SK-N-DZ (cell line): ENCODE measurements at regions not wholly inside any gene's neighbourhood (a gene's known extent, or its start where the extent isn't known, plus 50 kb on each side); places are given as distances from the start of the nearest gene placed in this dataset.

ENCODE experiments used
- DNase-seq: peaks from one replicate; pipeline ENCODE4 v3.0.0-alpha.2; 2015; ENCODE audit warnings: low spot score

DNA sequence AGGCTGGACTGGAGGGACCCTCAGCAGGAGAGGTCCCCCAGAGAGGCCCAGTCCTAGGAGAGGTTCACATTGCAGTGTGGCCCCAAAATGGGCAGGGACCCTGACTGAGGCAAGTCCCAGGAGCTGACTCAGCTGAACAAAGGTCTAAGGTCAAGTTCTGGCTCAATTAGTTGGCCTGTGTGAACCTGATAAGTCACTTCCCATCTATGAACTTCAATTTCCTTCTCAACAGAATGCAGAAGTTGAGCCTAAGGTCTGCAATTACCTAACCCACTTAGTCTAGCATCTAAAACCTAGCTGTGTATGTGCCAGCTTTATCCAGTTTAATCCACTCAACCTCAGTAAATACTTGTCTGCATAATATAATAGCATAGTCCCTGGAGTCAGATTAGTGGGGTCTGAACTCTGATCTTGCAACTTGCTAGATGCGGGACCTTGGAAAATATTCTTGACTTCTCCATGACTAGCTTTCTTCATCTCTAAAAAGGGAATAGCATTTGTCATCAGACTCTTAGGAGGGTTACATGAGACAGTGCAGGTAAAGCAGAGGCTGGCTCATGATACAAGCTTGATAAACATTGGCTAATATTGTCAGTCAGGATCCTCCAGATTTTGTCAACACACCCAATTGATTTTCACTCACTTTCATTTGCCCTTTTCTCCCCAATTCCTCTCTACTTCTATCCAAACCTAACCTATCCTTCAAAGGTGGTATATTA is 465.5 kb downstream of the INSC start:
- DNase-seq, result no peak

DNA sequence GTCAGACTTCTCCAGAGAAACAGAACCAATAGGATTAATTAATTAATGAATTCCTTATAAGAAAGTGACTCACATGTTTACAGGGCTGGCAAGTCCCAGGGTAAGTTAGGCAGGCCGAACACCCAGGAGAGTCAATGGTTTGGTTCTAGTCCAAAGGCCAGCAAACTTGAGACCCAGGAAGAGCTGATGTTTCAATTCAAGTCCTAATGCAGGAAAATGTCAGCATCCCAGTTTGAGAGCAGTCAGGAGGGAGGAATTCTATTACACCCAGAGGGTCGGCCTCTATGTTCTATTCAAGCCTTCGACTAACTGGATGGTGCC is 466.0 kb downstream of the INSC start:
- DNase-seq, result no peak

DNA sequence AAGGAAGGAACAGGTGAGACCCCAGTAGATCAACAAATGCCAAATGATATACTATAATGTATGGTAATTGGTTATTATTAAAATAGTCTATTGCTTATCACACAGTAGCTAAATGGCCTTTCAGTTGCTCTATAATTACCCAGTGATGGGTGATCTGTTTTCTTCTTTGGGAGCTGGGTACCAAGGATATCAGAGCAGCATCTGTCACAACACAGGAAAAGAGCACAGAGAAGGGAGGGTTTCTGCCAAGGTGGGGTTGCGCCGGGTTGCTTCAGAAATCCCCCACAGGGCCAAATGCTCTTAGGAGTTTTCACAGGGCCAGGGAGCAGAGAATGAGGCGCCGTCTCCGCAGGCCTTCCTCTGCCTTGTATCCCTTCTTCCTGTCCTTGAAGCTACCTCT is 469.4 kb downstream of the INSC start:
- no peak for DNase-seq

DNA sequence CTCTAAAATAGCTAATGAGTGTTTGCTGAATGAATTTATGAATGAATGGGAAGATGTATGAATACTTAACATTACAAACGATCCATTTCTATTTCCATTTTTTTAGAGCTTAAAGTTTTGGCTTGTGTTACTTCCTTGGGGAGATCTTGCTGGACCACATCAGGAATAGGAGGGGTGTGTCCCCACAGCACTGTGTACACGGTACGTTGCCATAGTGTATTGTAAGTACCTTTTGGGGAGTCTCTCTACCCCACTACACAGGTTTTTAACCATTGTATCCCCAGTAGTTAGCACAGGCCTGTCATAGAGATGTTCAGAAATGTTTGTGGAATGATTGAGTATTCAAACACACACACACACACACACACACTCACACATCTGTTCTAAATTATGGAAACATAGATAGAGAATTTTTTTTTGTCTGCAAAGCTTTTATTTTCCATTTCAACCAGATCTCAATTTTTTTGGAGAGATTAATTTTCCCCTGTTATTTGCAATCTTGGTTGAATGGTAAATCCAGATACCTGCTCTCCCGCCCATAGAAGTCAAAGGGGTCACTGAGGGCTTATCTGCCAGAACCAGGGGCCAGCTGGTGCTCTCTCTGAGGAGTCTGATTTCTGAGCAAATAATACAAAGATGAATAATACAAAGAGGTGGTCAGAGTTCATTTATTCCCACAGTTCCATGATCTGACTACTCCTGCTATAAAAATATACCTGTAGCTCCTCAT is 471.0 kb downstream of the INSC start:
- DNase-seq, result no peak

DNA sequence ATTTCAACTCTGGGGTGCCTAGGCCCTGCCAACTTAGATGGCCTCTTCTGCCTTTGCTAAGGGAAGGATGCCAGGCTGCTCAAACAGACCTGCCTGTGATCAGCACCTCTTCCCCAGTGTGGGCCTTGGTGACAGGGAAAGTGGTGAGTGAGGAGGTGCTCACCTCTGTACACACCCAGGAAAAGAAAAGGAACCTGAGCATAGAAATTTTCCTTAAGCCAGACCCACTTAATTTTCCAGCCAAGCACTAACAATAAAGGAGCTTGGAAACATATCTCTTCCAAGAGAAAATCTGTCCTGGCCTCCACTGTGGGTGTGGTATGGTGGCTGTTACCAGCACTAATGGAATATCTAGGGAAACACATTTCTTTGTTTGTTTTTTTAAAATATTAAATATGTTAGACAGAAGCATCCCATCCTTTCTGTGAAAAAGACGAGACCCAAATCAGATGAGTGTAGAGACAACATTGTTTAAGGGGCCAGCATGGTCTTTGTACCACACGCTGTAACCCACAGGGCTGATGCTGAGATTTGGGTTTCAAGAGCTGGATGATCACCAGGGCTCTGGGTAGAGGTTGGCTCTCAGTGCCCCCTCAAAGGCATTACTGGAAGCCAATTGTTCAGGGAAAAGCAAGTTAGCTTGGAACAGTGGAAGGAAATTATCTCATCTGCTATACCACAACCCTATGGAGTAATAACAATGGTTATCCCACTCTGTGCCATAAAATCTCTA is 472.2 kb downstream of the INSC start:
- no peak for DNase-seq

DNA sequence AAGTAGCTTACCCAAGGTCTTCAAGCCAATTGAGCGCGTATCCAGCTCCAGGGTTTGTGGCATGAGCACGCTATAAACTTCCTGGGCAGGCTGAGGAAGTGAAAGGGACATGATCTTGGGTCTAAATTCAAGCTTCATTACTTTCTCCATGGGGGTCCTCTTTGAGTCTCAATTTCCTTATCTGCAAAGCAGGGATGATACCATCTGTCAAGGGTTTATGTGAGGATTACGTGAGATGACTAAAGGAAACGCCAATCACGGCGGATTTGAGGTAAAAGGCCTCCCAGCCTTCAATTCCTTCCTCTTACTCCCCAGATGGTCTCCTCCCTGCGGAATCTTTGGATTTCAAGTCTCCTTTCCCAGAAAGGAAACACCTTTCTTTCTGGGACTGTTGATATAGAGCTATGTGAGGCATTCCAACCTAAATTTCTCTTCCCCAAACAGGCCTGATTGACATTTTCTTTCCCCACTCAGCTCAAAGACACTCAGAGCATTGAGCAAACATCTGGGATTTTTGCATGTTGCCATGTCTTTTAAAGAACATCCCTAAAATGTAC is 474.4 kb downstream of the INSC start:
- DNase-seq, result no peak

DNA sequence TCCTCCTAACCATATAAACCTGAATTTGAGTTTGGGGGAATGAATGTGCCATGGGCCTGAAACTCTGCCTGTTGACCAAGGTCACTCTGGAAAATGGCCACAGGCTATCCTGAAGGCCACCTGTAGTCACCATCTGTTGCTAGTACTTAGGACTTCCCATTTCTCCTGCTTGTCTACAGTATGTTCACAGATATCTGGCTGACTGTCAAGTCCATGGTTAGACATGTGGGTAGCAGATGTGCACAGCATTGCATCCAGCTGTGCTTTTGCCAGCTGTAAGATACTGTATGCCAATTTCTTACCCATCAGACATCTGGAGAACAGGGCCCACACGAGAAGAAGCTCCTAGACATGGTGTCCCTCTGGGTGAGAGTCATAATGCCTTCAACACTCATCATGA is 475.4 kb downstream of the INSC start:
- DNase-seq, result no peak

DNA sequence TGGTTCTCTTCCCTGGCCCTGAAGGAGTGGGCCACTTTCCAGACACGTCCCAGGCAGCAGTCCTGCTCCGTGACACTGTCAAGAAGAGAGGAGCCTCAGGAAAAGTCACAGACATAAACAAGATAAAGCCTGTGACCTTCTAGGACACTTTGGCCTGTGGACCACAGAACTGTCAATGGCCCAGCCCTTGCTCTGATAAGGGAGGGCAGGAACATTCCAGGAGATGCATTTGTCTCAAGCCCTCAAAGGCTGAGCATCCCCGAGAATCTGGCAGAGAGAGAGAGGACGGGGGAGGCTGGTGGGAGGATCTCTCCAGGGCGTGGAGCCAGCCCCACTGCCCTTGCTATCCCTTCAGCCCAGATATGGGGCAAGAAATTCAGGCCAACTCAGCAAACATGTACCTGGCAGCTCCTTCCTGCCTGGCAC is 476.4 kb downstream of the INSC start:
- no peak for DNase-seq

DNA sequence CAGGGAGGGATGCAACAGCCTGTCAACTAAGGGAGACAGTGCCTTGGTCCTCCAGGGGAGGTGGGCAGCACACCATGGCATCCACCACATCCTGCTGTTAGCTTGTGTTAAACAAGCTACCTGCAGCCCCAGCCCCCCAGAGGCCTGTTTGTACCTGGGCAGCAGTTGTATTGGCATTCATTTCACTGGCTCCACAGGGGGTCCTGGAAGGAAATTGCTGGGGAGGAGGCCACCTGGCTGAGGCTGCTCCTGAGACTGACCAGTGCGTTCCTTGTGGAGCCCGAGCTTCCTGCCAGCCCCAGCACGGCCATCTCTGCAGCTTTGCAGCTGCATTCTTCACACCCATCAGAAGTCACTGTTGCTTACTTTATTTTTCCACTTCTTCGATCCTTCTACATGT is 479.9 kb downstream of the INSC start:
- DNase-seq, result no peak

DNA sequence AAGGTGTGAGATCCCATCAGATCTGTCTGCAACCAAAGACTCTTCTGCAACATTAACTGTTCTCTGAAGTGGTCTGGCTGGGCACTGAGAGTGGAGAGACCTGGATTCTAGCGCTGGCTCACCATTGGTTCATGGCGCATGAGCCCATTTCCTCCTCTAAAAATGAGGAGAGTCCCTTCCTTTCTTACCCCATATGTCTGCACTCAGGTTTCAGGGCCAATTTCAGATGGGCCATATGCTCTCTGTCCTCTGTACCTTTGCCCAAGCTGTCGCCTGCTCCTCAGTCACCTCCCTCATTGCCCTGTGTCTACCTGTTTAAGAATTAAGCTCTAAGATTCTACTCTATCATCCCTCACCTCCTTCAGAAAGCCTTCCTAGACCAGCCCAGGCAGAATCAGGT is 484.7 kb downstream of the INSC start:
- no peak for DNase-seq

DNA sequence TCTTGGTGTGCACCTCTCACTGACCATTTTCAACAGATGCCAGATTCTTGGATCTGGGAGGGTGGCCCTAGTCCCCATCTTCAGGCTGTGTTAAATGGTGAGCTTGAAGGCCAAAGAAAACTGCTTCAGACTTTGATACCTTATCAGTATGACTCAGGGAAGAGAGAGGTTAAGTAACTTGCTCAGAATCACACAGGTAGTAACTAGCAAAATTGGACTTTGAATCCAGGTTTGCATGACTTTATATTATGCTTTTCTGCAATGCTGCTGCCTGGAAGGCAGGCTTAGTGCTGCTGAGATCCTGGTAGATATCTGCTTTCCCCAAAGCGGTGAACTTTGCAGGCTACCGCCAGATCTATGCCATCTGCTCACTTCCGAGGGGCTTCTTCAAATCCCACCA is 487.3 kb downstream of the INSC start:
- no peak for DNase-seq

DNA sequence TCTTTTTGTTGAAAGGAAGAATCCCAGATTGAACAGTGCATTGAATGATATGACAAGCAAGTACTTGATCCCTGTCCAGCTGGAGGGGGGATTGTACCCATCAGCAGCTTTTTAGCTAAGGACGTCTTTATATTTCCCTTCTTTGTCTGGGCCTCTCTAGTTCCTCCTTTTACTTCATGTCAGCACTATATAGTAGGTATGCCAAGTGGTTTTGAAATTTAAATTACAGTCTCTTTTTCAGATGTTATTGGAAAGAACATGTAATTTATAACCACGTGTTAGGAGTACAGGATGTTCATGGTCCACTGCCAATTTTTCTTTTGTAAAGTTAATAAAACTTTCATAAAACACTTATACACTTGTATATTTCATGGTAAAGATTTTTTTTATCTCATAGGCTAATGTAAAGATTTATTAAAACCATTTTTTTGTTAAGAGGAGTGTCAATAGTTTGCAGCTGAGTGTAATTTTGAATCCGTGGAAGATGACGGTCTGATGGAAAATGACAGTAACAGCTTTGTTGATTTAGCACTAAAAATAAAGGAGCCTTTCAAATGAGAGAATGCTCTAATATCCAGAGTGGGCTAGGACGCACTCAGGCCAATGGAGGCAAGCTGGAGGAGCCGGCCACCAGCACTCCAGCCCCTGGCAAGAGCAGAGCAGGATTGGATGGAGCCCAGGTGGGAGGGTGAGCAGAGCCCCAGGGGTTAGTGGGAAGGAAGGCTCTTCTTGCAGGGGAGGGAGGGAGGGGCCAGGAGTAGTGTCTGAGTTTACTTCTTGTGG is 488.3 kb downstream of the INSC start:
- DNase-seq, result no peak

DNA sequence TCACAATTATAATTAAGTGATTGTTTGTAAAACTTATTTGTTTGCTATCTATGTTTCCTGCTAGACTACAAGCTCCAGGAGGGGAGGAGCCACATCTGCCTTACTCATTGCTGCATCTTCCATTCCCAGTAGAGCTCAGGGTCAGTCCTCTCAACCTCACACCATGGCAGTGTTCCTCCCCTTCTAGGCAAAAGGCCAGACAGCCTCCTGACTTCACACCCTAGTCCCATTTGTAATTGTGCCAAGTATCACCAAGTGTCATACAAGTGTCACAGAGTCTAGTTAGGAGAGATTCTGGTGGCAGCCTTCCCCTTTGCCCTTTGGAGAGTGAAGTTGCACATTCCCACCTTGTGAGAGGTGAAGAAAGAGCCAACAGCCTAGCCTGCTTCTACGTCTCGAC is 490.4 kb downstream of the INSC start:
- no peak for DNase-seq

DNA sequence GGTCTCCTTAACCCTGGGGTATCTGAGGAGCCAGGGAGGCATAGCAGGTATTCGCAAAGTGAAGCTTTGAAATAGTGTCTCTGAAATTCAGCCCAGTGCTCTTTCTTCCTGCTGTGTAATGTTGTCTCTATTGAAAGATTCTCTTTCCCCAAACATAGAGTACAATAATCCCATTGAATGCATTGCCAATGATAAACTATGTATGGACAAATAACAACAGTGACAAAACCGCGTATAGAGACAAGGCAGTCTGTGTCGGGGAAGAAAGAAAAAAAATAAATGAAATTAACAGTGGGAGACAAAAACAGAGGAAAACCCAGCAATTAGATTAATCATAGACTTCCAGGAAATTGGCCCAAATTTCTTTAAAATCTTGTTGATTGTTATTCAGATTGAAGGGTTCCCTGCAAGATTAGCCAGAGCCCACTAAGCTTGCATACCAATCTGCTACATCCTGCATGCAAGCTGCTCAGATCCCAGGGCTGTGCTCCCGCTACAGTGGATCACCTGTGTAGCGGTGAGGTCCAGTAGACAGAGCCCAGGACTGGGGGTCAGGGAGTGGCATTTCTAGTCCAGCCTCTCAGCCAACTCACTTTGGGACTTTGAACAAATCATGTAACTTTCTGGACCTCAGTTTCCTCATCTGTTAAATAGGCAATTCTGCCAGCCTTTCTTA is 492.8 kb downstream of the INSC start:
- DNase-seq, result no peak

DNA sequence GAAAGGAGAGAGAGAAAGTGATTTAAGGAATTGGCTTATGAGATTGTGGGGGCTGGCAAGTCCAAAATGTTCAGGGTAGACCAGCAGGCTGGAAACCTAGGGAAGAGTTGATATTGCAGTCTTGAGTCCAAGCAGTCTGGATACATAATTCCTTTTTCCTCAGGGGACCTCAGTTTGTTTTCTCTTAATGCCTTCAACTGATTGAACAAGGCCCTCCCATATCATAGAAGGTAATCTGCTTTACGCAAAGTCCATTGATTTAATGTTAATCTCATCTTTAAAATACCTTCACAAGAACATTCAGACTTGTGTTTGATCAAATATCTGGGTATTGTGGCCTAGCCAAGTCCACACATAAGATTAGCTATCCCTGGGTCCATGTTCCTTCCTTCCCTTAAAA is 494.7 kb downstream of the INSC start:
- DNase-seq, result no peak

DNA sequence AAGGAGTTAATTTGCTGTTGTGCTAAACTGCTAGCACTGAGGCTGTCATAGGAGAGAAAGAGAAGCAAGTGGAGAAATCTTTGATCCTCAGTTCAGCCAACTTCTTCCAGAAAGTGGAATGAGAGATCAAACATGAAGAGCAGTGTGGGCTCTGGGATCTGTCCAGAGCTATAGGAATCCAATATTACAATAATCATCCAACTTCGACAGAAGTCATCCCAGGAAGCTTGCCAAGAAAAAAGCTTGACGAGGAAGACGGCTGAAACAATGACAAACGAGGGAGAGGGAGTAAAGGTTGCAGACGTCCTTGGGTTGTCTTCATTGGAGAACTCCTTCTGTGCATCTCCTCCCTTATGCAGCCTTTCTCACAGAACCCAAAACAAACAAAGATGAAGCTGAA is 496.2 kb downstream of the INSC start:
- DNase-seq, result no peak

DNA sequence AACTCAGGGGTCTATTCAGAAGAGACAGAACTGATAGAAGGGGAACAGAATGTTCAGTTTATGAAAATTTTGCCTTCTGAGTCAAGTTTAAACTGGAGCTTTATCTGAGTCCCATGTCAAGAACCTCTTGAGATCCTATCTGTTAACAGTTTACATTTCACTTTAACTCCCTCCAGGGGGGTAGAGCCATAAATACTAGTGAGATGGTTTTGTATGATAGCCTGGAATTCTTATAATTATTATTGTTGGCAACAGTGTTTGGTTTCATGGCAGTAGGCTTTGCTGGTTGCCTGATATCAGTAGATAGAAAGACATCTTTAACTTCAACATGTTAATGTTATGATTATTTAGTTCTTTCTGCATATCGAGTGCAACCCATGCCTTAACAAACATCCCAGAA is 498.5 kb downstream of the INSC start:
- DNase-seq, result no peak

DNA sequence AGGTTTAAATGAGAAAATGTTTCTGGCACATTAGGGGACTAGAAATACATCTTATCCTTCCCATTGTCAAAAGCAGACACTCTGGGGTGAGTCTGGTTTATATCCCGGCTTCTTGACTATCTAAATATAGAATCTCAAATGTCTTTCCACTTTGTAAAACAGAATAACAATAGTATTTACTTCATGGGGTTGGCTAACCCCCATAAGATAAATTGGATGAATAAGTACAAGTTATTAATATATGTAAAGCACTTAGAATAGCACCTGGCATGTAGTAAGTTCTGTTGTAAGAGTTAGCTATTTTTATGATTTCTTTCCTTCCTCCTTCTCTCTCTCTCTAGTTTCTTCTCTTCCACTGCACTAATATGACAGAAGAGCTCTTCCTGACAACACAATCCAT is 499.1 kb downstream of the INSC start:
- peak; percentile 12 for DNase-seq

DNA sequence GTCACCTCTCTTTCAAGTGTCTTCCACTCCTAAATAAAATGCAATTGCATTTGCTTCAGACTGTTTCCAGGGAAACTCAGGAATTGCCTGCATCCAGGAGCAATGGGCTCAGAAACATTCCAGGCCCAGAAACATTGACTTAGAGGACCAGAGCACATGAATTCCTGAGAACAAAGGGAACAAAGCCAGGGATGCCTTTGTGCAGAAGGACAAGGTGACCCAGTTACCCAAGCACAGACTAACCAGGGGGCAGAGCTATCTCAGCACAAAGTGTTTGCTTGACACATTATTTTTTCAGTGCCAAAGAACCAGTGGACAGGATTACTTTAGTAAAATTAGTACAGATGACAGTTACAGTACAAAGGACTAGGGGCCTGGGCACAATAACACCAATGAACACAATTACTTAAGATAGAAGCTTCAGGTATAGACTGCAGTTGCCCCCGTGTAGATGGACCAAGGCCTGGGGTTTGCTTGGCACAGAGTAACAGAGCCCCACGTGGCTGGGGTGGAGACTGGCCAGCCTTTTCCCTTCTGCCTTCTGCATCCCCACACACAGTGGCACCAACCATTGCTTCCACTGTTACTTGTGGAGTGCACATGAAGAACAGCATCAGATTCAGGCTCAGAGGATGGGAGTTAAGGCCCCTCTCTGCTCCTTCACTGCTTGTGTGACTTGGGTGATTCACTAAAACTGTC is 500.8 kb downstream of the INSC start:
- no peak for DNase-seq
